ENCODE measurements at regions not wholly inside any gene's neighbourhood (a gene's known extent, or its start where the extent isn't known, plus 50 kb on each side); places are given as distances from the start of the nearest gene placed in this dataset.
"Not testable (repeated sequence)": the region's sequence is repeated elsewhere in the genome, so short reads cannot be mapped to it uniquely, and the experiment has no call there.

DNA sequence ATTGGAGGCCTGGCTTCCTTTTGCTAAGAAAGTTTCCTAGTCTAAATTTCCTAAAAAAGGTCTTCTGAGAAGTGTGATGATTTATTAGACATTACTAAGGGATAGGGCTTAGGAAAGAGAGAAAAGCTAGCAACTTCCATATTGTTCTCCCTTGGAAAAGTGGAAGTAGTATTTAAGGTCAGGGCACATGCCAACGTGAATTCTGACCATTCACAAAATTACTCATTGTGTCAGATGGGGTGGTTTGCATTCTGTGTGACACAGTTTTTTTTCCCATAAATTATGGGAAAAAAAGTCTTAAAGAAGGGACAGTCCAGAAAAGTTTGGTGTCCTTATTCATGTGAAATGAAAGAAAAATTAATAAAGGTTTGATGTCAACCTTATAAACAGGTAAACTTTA lies 110.0 kb upstream of the ARRDC3 start:
- DNase-seq (ENCODE audit: low read depth), result no peak

DNA sequence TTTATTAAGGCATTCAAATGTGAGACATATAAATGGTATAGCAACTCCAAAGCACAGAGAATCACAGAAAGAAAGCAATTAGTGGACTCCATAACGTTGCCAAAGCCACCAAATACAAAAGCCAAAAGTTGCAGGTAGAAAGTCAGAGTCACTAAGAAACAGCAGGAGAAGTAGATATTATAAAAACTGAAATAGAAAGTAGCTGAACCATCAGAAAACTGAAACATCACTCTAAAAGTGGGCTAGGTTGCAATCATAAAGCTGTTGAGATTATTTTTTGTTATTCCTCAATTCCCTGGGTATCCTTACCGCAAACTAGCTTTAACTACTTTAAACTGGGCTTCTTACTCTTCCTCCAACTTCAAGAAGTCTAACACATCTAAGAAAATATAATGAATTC lies 108.1 kb upstream of the ARRDC3 start:
- no peak for DNase-seq (ENCODE audit: low read depth)

DNA sequence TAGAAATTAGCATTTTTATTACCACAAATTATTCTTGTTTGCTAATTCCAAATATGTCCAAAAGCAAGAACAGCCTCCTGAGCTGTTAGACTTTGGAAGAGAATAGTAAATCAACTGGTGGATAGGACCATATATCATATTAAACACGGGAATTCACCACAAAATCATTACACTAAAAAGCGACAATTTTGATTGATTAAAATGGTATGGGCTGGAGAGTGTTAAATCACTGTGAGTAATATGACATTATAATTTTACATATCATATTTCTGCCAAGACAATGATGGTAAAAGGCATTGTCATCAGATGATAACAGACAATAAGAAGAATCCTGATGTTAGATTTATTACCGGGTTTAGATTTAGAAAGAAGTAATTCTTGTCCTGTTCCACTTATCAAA lies 107.2 kb upstream of the ARRDC3 start:
- DNase-seq (ENCODE audit: low read depth), result no peak

DNA sequence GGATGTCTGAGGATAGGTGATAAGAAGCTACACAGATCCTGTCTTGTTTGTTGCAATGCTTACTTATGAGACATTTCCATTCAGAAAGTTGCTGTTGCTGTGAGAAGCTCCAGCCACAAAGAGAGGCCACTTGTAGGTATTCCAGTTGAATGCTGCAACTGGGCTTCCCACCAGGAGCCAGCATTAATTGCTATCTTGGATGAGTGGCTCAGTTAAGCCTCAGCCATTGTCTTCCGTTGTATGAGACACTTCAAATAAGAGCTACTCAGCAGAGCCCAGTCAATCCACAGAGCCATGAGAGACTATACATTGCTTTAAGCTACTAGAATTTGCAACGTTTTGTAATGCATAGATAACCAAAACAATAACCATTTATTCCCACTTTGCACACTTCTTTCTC lies 104.3 kb upstream of the ARRDC3 start:
- no peak for DNase-seq (ENCODE audit: low read depth)

DNA sequence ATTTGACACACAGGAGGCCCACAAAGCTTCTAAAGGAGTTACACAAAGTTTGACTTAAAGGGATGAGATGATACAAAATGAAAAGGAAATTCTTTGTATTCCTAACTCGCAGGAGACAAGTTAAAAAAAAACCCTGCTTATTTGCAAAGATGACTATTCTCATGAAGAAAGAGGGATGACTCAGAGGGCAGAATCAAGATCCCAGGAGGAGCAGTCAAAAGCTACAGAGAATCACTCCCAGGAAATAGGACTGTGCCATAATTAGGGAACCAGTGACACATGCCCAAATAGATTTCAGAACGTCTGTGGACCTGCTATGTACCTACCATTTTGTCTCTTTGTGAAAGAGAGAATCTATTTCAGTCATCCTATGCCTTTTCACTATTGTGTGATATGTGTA lies 103.5 kb upstream of the ARRDC3 start:
- peak; percentile 4 for DNase-seq (ENCODE audit: low read depth)

DNA sequence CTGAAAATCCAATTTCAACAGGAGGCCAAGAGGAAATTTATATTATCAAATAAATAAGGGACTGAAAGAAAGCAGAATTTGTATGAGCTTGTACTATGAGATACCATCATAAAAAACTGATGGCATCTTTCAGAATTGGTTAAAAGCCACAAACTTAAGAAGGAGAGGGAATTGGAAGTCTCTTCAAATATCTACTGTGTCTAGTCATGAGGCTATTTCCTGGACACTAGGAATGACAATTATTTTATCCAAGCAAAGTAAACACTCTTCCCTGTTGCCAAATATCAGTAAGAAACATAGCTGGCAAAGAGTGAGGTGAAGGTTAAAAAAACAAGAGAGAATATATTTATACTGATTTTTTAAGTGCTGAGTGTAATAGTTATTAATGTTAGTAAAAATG lies 101.5 kb upstream of the ARRDC3 start:
- DNase-seq (ENCODE audit: low read depth), result peak; percentile 3

DNA sequence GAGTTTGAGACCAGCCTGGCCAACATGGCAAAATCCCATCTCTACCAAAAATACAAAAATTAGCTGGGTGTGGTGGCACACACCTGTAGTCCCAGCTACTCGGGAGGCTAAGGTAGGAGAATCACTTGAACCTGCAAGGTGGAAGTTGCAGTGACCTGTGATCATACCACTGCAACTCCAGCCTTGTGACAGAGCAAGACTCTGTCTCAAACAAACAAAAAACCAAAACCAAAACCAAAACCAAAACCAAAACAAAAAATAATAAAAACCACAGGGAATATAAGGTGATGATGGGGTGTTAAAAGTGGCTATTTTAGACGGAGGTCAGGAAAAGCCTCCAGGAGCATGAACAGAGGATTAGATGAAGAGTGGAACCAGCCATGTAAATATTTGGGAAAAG lies 96.3 kb upstream of the ARRDC3 start:
- not testable (repeated sequence) for DNase-seq (ENCODE audit: low read depth)

DNA sequence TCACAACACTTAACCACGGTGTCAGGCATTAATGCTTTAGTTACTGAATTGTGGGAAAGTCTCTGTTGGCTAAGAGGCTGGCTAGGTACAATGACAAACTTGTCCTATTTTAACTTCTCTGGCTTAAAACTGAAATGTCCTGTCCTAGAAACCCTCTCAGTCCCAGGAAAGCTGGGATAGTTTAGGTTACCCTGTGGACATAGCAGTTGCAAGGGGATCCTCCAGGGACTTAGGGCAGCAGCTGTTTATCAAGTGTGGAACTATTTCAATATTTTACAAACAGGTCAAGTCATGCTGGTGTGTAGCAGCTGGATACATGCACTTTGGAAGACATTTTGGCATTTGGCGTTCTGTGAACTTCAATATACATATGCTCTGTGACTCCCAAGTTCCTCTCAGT lies 95.0 kb upstream of the ARRDC3 start:
- DNase-seq (ENCODE audit: low read depth), result no peak

DNA sequence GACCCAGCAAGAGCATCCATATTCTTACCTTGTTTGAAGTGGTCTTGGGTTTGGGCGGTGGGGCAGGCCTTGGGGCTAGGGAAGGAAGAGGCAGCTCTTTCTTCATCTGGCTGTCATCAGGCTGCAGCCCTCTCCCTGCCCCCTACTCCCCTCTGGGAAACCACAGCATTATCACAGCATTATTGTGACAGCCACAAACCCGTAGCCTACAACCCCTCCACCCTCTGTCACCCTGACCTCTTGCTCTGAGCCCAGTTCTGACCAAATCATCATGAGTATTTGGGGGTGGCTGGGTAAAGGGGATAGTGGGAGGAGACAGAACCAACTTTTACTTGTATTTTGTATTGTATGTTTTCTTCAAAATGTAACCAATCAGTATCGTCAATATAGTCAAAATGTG lies 94.3 kb upstream of the ARRDC3 start:
- DNase-seq (ENCODE audit: low read depth), result no peak

DNA sequence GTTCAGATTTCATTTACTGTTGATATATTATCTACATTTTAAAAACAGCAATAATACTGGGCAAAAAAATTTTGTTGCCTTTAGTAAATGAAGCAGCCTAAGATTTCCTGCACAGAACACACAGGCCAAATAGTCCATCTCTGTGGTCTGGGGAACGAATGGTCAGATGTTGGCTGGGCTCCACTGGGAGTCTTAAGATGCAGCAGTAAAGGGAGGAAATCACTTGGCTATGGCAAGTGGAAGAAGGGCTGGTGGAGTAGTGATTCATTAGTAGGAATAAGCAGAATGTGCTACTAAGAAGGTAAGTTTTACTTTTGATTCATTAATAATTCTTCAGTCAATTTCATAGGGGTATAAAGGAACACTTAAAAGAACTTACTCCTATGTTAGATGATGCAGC lies 91.1 kb upstream of the ARRDC3 start:
- no peak for DNase-seq (ENCODE audit: low read depth)

DNA sequence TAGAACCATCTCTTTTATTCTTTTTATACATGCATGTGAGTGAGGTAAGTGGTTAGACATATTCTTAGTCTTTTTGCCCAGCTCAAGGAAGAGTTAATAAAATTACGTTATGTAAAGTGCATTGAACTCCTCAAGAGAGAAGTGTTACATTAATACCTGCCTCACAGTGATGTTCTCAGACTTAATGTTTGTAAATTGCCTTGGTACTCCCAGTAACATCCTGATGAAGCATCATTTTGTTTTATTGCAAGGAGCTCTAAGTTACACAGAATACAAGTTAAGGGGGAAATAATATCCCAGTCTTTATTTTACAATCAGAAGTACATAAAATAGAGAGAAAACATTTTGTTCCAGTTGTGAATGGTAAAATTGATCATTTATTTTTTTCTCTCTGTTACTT lies 89.5 kb upstream of the ARRDC3 start:
- no peak for DNase-seq (ENCODE audit: low read depth)

DNA sequence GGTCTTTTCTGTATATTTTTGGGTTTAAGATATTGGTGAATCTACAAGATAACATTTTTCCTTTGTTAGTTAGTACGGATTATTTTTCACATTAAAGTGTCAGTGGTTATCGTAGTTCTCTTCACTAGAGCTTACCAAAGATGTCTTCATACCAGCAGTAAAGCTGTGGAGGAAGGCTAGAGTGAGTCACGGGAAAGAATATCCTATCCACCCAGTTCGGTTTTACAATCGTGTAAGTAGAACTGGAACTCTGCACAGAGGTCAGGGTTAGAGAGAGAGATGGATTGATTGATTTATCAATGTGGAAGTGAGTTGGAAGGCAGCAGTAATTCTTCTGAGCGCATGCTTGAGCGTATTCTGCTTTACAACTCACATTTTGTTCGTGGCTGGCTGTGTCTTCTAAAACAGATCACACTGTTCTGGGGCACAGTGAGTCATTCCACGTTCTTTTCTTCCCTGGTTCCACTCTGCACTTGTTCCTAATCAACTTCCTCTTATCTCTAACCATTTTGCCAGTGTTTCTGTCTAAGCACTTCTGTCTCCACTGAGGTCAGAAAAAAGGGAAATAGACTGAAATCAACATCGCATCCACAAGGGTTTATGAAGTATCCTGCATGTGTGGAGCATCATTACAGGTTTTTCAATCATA lies 86.5 kb upstream of the ARRDC3 start:
- no peak for DNase-seq (ENCODE audit: low read depth)

DNA sequence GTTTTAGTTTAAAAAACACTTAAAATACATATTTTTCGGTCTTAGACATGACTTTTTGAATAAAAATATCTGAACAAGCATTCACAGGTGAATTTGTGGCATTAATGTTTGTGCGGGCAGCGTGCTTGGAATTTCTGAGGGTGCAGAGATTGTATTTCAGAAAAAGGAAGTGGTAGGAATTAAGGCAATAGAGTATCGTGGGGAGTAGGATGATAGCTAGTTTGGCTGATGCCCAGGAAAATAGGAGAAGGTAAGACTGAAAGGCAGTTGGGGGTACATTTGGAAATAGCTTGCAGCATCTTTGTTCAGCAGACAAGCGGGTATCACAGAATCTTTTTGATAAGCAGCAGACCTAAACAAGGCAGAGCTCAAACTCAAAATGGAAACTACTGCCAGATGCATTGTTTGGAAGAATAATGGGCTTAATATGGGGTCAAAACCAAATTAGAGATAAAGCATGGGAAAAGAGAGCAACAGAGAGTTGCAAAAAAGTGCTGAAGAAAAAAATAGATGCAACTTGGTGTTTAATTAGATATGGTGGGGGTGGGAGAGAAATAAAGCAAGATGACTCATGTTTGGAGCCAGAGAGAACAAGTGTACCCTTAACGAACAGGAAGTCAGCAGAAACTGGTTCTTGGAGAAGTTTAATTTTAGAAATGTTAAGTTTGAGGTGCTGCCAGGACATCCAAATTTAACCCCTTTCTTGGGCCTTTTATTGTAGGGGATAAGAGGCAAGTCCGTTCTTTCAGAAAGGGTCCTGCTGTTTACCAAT lies 85.7 kb upstream of the ARRDC3 start:
- no peak for DNase-seq (ENCODE audit: low read depth)

DNA sequence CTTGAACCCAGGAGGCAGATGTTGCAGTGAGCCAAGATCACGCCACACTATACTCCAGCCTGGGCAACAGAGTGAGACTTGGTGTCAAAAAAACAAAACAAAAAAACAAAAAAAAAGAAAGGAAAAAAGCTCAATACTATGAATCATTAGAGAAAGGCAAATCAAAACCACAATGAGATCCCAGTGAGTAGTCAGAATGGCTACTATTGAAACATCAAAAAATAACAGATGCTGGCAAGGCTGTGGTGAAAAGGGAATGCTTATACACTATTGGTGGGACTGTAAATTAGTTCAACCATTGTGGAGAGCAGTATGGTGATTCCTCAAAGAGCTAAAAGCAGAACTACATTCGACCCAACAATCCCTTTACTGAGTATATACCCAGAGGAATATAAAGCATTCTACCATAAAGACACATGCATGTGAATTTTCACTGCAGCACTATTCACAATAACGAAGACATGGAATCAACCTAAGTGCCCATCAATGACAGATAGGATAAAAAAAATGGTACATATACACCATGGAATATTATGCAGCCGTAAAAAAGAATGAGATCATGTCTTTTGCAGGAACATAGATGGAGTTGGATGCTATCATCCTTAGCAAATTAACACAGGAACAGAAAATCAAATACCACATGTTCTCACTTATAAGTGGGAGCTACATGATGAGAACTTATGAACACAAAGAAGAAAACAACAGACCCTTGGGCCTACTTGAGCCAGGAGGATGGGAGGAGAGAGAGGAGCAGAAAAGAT lies 81.9 kb upstream of the ARRDC3 start:
- no peak for DNase-seq (ENCODE audit: low read depth)

DNA sequence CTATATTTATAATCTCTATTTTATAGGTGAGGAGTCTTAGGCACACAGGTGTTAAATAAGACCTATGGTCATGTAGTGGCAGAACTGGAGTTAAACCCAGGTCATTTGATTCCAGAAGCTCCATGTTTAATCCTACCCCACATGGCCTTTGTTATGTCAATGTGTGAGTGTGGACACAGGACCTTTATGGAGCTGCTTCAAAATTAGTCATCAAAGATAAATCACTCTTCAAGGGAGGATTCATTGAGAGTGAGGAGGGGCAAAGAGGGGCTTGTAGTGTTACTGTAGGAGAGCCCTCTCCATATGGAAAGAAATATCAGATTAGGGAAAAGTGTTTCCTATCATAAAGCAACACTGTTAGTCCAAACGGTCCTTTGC lies 74.6 kb upstream of the ARRDC3 start:
- DNase-seq (ENCODE audit: low read depth), result no peak

DNA sequence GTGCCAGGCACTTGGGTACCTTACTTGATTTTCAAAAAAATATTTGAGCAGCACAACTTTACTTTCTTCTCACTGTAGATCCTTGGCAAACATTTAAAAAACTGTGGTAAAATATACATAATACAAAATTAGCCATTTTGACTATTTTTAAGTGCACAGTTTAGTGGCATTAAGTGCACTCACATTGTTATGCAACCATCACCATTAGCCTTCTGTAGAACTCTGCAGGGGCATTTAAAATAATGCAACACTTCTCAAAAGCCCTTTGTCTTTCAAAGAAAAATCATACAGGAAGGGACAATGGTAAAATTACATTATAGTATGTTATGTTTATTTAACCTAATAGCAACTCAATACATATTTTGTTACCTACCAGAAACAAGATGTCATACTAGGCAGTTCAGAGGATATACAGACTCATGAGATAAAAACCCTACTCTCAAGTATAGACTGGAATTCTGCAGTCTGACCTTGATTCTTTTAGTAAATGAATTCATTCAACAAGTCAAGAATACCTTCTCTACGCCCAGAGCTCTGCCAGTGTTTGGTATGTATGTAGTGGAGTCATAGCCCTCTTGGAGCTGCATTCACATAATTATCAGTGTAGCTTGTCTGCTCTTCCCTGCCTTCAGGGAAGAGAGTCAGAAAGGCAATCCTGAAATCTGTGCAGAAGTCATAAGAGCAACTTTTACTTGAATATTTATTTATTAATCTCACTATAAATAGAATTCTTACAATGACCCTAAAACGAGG lies 74.0 kb upstream of the ARRDC3 start:
- no peak for DNase-seq (ENCODE audit: low read depth)

DNA sequence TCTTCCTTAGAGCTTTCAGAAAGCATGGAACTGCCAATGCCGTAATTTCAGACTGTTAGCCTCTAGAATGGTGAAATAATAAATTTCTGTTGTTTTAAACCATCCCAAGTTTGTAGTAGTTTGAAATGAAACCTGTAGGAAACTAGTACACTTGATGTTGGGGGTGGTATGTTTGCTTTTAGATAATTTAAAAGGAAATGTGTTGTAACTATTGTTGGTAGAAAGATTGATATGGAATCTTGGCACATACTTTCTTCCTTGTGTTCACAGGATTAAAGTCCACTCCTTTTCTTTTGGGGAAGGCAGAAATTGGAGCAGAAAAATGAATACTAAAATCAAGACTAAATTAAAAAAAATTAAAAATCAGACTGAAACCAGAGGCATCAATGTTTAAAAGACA lies 66.0 kb upstream of the ARRDC3 start:
- DNase-seq (ENCODE audit: low read depth), result no peak

DNA sequence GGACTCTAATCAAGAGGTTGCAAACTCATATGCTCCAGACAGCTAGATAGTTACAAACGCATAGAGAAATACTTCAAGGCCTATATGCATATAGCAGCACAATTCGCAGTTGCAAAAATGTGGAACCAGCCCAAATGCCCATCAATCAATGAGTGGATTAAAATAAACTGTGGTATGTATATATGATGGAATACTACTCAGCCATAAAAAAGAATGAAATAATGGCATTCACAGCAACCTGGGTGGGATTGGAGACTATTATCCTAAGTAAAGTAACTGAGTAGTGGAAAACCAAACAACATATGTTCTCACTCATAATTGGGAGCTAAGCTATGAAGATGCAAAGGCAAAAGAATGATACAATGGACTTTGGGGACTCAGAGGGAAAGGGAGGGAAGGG lies 65.0 kb upstream of the ARRDC3 start:
- DNase-seq (ENCODE audit: low read depth), result not testable (repeated sequence)

DNA sequence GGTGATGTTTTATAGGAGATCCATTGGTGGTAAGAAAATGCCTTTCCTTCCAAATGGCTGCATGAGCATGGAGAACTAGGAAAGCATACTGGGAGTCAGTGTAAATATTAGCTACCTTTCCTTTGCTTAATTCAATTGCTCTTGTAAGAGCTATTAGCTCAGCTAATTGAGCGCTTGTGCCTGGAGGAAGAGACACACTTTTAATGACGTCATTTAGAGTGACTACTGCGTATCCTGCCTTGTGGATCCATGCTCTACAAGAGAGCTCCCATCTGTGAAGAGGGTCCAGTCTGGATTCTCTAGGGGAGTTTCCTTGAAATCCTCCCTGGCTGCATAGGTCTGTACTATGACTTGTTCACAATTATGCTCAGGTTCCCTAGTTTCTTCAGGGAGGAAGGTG lies 63.8 kb upstream of the ARRDC3 start:
- DNase-seq (ENCODE audit: low read depth), result not testable (repeated sequence)

DNA sequence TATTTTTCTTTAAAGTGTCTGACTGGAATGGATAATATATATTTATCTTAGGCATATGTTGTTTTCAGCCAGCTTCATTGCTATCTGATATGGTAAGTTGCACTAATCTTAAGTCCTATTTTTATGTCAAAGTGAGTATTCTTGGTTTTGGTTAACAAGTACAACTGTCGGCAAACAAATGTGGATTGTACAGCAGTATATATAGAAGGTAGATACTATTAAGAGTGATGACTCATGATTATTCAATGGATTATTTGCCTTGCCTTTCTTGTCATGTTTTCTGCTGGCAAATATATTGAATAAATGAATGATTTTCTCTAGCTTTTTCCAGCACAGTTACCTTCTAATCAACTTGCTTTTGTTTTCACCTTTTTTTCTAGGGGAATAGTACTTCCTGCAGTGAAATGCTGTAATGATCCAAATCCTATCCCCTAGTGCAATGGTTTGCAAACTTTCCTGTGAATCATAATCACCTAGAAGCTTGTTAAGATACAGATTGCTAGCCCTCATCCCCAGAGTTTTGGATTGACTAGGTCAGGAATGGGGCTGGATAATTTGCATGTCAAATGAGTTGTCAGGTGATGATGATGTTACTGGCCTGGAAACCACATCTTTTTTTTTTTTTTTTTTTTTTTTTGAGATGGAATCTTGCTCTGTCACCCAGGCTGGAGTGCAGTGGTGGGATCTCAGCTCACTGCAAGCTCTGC lies 60.8 kb upstream of the ARRDC3 start:
- DNase-seq (ENCODE audit: low read depth), result no peak

DNA sequence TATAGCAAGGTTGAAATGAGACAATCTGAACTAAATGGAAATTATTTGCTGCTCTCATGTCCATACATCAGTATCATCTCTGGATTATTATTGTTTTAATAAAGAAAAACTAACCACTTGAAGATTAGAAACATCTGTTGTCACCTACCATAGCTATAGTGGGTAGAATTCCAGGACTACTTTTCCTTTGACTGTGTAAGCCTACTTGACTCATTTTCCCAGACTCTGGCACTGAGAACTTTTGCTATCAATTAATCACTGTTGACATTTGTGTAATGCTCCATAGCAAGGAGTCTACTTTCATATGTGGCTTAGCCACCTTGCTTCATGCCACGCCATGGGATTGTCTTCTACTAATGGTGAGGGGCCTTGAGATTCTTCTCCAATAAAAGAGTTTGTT lies 59.9 kb upstream of the ARRDC3 start:
- peak; percentile 47 for DNase-seq (ENCODE audit: low read depth)

DNA sequence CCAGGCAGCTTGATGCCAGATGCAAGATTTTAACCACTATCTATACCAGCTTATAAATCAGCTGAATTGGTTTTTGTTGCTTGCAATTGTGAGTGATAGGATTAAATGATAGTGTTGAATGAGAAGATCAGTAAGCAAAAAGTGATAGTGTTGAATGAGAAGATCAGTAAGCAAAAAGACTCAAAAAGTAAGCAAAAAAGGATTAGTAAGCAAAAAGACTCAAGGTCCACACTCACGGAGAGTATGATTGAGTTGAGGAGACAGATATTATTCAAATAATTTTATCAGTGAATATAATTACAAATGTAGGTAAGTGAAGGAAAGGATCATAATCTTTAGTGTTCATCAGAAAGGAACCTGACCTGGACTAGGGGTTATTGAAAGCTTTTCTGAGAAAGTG lies 58.0 kb upstream of the ARRDC3 start:
- DNase-seq (ENCODE audit: low read depth), result no peak
